NAMALWA (cell line): ENCODE measurements at regions not wholly inside any gene's neighbourhood (a gene's known extent, or its start where the extent isn't known, plus 50 kb on each side); places are given as distances from the start of the nearest gene placed in this dataset.

Experiments
- DNase-seq: peaks from one replicate; pipeline ENCODE4 v3.0.0-alpha.2; 2015; ENCODE audit warnings: low spot score

GRCh38 chr16:72404299-72404698, 232.3 kb upstream of the PMFBP1 start:
- no peak for DNase-seq

GRCh38 chr16:72401084-72401361, 229.1 kb upstream of the PMFBP1 start:
- no peak for DNase-seq

GRCh38 chr16:72400257-72401083, 228.5 kb upstream of the PMFBP1 start:
- peak; percentile 81 for DNase-seq

GRCh38 chr16:72399811-72400210, 227.9 kb upstream of the PMFBP1 start:
- no peak for DNase-seq

GRCh38 chr16:72397876-72398275, 225.9 kb upstream of the PMFBP1 start:
- DNase-seq = no peak

- DNase-seq = no peak
Observed at GRCh38 chr16:72394526-72394925, 222.6 kb upstream of the PMFBP1 start.

- DNase-seq = no peak
Observed at GRCh38 chr16:72389791-72390190, 217.8 kb upstream of the PMFBP1 start.

- DNase-seq = no peak
Observed at GRCh38 chr16:72388007-72388406, 216.1 kb upstream of the PMFBP1 start.

GRCh38 chr16:72384651-72385050, 212.7 kb upstream of the PMFBP1 start:
- DNase-seq = no peak

GRCh38 chr16:72380283-72380682, 208.3 kb upstream of the PMFBP1 start:
- DNase-seq = no peak

GRCh38 chr16:72373201-72373600, 201.2 kb upstream of the PMFBP1 start:
- DNase-seq = no peak

GRCh38 chr16:72372087-72373045, 200.4 kb upstream of the PMFBP1 start:
- no peak for DNase-seq

- no peak for DNase-seq
Observed at GRCh38 chr16:72371307-72372086, 199.5 kb upstream of the PMFBP1 start.

GRCh38 chr16:72369274-72369673, 197.3 kb upstream of the PMFBP1 start:
- DNase-seq = no peak

GRCh38 chr16:72367851-72368250, 195.9 kb upstream of the PMFBP1 start:
- no peak for DNase-seq

- no peak for DNase-seq
Observed at GRCh38 chr16:72362973-72363372, 191.0 kb upstream of the PMFBP1 start.

- no peak for DNase-seq
Observed at GRCh38 chr16:72362476-72362875, 190.5 kb upstream of the PMFBP1 start.

- no peak for DNase-seq
Observed at GRCh38 chr16:72357910-72358309, 186.0 kb upstream of the PMFBP1 start.

- no peak for DNase-seq
Observed at GRCh38 chr16:72355561-72355960, 183.6 kb upstream of the PMFBP1 start.

GRCh38 chr16:72349719-72350118, 177.8 kb upstream of the PMFBP1 start:
- no peak for DNase-seq

GRCh38 chr16:72332926-72333325, 161.0 kb upstream of the PMFBP1 start:
- DNase-seq = no peak

GRCh38 chr16:72324578-72324977, 152.6 kb upstream of the PMFBP1 start:
- no peak for DNase-seq
